ENCODE measurements at regions not wholly inside any gene's neighbourhood (a gene's known extent, or its start where the extent isn't known, plus 50 kb on each side); places are given as distances from the start of the nearest gene placed in this dataset.

GRCh38 chr1:188903241-188903640, 1574.4 kb downstream of the BRINP3 start:
- ATAC-seq (ENCODE audit: insufficient read depth, low FRiP score) (no peak), DNase-seq (no peak)
- Histone ChIP-seq H3K27ac (ENCODE audit: low read depth in 1 of 2, low read length in 1 of 2) (no peak overlapping the region), H3K9me3 (ENCODE audit: control insufficient read depth in 4 of 4, insufficient read depth in 3 of 4, low read length in 3 of 4) (no peaks in the 10 kb centered on the region), H3K36me3 (ENCODE audit: control insufficient read depth in 4 of 4, insufficient read depth in 4 of 4, low read length in 4 of 4) (no peaks in the 10 kb centered on the region), H3K27me3 (ENCODE audit: control insufficient read depth in 3 of 3, insufficient read depth in 3 of 3, low read length in 2 of 3) (no peaks in the 10 kb centered on the region), H3K9ac (ENCODE audit: insufficient read depth in 1 of 2, low read length in 2 of 2) (no peak overlapping the region), H3K4me3 (no peak overlapping the region), H3K4me1 (ENCODE audit: control insufficient read depth in 5 of 5, insufficient read depth in 5 of 5, low read length in 5 of 5) (no peaks in the 10 kb centered on the region)
- TF ChIP-seq CTCF (IDR thresholded peaks at IDR 0.05; ENCODE audit: control extremely low read depth, extremely low read depth), result no peak

GRCh38 chr1:188904201-188904600, 1573.5 kb downstream of the BRINP3 start:
- no peaks in the 10 kb centered on the region for H3K4me1 ChIP-seq (ENCODE audit: control insufficient read depth in 5 of 5, insufficient read depth in 5 of 5, low read length in 5 of 5)
- no peak for TF ChIP-seq CTCF (IDR thresholded peaks at IDR 0.05; ENCODE audit: control extremely low read depth, extremely low read depth)
- H3K27me3 ChIP-seq (ENCODE audit: control insufficient read depth in 3 of 3, insufficient read depth in 3 of 3, low read length in 2 of 3), result no peaks in the 10 kb centered on the region
- no peak overlapping the region for H3K4me3 ChIP-seq
- WGBS, 2 donors, result 62 to 77% methylated on average over 2 of the region's 2 CpGs
- H3K27ac ChIP-seq (ENCODE audit: low read depth in 1 of 2, low read length in 1 of 2), result no peak overlapping the region
- H3K9ac ChIP-seq (ENCODE audit: insufficient read depth in 1 of 2, low read length in 2 of 2), result no peak overlapping the region
- no peak for DNase-seq
- no peak for ATAC-seq (ENCODE audit: insufficient read depth, low FRiP score)
- no peaks in the 10 kb centered on the region for H3K9me3 ChIP-seq (ENCODE audit: control insufficient read depth in 4 of 4, insufficient read depth in 3 of 4, low read length in 3 of 4)
- H3K36me3 ChIP-seq (ENCODE audit: control insufficient read depth in 4 of 4, insufficient read depth in 4 of 4, low read length in 4 of 4), result no peaks in the 10 kb centered on the region

DNA sequence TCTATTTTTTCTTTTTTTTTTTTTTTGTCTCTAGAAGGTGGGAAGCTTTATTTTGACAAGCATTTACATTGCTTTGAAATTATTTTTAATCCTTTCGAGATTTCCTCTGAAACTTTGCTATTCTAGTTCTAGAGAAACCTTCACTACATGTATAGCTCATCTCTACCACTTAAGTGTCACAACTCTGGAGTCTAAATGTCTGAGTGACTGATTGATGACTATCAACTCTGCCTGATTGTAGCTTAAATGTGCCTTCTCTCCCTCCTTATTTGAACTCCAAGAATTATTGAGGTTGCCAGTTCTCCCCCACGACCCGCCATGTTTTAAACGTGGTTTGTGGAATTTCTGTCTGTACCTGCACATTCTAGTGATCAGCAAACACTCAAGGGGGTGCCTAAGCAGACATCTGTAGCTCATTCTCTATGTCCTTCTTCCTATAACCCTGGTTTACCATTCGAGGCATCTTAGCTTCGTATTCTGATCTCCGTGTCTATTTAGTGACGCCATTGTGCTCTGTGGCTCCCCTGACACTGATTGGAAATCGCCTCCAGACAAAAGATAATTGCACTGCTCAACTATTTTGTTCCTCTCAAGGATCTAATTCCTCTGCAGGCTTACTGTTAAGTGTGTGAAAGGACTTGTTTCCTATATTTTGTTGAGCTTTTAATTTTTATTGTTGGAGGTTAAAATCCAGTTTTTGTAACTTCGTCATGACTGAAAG, 1570.6 kb downstream of the BRINP3 start:
- H3K9ac ChIP-seq (ENCODE audit: insufficient read depth in 1 of 2, low read length in 2 of 2), result no peak overlapping the region
- no peaks in the 10 kb centered on the region for H3K27me3 ChIP-seq (ENCODE audit: control insufficient read depth in 3 of 3, insufficient read depth in 3 of 3, low read length in 2 of 3)
- no peaks in the 10 kb centered on the region for H3K36me3 ChIP-seq (ENCODE audit: control insufficient read depth in 4 of 4, insufficient read depth in 4 of 4, low read length in 4 of 4)
- 85 to 90% methylated on average over 10 of the region's 10 CpGs for WGBS, 2 donors
- no peak for TF ChIP-seq CTCF (IDR thresholded peaks at IDR 0.05; ENCODE audit: control extremely low read depth, extremely low read depth)
- H3K4me1 ChIP-seq (ENCODE audit: control insufficient read depth in 5 of 5, insufficient read depth in 5 of 5, low read length in 5 of 5), result no peaks in the 10 kb centered on the region
- no peak for ATAC-seq (ENCODE audit: insufficient read depth, low FRiP score)
- H3K27ac ChIP-seq (ENCODE audit: low read depth in 1 of 2, low read length in 1 of 2), result no peak overlapping the region
- DNase-seq, result no peak
- no peaks in the 10 kb centered on the region for H3K9me3 ChIP-seq (ENCODE audit: control insufficient read depth in 4 of 4, insufficient read depth in 3 of 4, low read length in 3 of 4)
- no peak overlapping the region for H3K4me3 ChIP-seq

- no peak for TF ChIP-seq CTCF (IDR thresholded peaks at IDR 0.05; ENCODE audit: control extremely low read depth, extremely low read depth)
- Histone ChIP-seq H3K4me3 (no peak overlapping the region), H3K9me3 (ENCODE audit: control insufficient read depth in 4 of 4, insufficient read depth in 3 of 4, low read length in 3 of 4) (no peaks in the 10 kb centered on the region), H3K27ac (ENCODE audit: low read depth in 1 of 2, low read length in 1 of 2) (no peak overlapping the region), H3K36me3 (ENCODE audit: control insufficient read depth in 4 of 4, insufficient read depth in 4 of 4, low read length in 4 of 4) (no peaks in the 10 kb centered on the region), H3K27me3 (ENCODE audit: control insufficient read depth in 3 of 3, insufficient read depth in 3 of 3, low read length in 2 of 3) (no peaks in the 10 kb centered on the region), H3K9ac (ENCODE audit: insufficient read depth in 1 of 2, low read length in 2 of 2) (no peak overlapping the region), H3K4me1 (ENCODE audit: control insufficient read depth in 5 of 5, insufficient read depth in 5 of 5, low read length in 5 of 5) (no peaks in the 10 kb centered on the region)
- no peak for ATAC-seq (ENCODE audit: insufficient read depth, low FRiP score)
- no peak for DNase-seq
- 84 to 90% methylated on average over 3 of the region's 3 CpGs for WGBS, 2 donors
Observed at GRCh38 chr1:188930382-188930781, 1547.3 kb downstream of the BRINP3 start.
